GM19452 (cell line): ENCODE measurements at regions not wholly inside any gene's neighbourhood (a gene's known extent, or its start where the extent isn't known, plus 50 kb on each side); places are given as distances from the start of the nearest gene placed in this dataset.
"Not testable (repeated sequence)": the region's sequence is repeated elsewhere in the genome, so short reads cannot be mapped to it uniquely, and the experiment has no call there.

Experiments
- ATAC-seq: cut with Tn5 transposase; IDR thresholded peaks from one replicate; pipeline ENCODE4 v1.9.1; 2021; ENCODE audit not compliant: unreplicated experiment

DNA sequence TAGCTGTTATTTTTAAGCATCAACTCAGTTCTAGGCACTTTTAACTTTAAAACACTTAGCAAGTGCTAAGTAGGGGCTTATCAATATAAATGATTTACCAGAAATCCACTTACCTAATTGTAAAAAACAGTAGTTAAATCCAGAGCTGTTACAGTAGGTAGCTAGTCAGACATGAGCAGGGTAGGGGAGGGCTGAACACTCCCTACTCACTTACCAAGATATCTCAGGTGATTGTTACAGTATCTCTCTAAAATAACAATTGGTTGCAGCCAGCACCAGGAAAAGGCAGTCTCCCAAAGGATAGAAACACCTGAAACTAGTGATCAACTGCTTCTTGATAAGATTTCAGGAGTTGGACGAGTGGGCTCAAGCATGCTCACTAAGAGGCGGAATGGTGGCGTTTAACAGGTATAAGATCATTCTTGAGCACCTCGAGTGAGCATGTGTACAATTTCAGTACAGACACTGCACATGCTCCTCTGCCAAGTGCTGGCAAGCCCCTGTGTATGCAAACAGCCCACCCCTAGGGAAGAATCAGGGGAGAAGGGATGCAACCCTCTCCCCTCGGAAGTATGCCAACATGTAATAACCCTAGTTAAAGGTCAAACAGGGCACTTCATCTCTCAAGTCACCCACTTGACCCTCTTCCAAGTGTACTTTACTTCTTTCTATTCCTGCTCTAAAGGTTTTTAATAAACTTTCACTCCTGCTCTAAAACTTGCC is 1113.6 kb upstream of the SEL1L start:
- ATAC-seq, result no peak

DNA sequence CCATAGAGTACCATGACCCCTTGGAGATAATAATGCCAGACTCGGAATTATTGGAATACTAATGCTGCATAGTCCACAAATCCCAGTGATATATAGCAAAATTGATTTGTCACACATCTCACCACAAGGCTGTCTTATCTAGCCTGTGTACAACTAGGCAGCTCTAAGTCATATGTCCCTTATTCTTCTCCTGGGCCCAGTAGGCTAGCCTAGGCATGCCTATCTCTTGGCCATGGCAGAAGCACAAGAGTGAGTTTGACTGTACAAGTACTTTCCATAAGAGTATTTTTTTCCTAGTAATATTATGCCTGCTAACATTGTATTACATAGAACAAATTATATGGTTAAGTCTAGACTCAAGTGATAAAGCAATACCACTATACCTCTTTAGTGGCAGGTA is 1122.1 kb upstream of the SEL1L start:
- ATAC-seq, result no peak

DNA sequence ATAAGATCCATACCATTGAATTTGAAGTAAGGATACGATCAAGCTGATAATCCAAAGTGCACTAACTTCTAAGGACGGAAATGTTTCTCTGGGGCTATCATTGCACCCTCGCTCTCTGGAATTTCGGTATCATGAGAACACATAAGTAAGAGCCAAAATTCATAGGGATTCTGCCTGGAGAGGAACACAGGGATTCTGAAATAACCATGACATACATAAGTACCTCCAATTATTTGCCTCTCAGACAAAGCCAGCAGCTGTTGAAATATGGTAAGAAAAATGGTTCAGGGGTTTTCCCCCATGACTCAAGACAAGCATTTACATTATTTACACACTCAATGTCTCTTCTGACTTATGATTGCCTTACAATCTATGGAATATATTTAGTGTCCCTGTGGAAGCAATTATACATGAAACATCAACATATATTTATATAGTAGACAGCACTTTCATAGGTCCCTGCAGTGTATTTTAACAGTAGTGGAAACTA is 1123.6 kb upstream of the SEL1L start:
- no peak for ATAC-seq

DNA sequence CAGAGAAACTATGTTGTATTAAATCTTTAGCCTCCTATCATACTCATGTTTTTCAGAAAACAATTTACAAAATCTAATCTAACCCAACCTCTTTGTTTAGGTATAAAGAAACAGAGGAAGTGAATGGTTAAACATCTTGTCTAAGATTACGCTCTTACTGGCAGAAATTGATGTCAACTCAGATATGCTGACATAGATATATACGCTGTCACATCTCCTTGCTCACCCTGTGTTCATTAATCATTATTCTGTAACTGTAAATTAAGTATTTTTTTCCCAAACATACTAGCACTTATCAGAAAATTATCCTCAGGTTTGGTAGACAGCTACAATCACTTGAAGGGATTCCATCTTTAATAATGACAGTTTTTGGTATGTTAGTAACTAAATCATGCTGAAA is 1127.6 kb upstream of the SEL1L start:
- no peak for ATAC-seq

DNA sequence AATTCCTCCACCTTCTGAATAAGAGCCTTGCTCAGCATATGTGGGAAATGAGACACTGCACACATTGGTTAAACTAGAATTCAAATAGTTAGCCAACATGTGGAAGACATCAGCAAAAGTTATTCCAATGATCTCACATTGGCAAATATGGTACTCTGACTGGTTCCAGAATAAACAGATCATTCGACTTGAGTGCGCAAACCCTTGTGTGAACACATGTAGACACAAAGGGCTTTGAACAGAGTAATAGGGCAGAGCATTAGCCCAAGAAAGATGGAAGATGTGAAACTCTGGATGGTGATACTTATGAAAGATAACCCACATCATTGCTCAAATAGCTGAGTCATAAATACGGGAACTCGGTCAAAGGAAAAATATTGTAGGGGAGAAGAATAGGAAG is 1133.4 kb upstream of the SEL1L start:
- no peak for ATAC-seq

DNA sequence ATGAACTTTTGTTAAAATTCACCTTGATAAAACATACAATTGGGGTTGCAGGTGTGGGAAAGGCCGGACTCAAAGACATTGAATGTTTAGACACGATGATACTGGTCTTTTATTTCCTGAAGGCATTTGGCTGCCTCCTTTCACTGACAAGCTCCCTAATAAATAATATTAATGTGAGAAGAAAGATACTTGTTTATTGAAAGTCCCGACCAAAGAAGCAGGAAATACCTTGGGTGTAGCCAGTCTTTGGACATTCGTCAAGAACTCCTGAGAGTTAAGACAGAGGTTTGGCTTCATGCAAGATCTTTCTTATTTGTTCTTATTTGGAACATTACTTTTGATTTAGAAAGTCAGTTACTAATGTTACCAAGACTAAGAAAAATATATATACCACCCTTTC is 1133.8 kb upstream of the SEL1L start:
- no peak for ATAC-seq

DNA sequence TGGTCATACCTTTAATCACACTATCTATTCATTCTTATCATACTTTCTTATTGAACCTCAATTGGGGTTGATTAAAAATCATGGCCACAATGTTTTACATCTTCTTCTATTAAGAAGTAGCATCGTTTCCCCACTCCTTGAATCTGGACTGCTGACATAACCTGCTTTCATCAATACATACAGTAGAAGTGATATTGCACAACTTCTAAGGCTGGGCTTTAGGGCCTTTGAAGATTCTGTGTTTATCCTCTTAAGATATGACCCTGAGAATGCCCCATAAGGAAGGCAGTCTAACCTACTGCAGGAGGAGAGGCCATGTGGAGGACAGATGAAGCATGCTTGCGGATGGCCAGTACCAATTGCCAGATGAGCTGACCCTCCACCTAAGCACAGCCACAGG is 1142.8 kb upstream of the SEL1L start:
- ATAC-seq, result no peak

DNA sequence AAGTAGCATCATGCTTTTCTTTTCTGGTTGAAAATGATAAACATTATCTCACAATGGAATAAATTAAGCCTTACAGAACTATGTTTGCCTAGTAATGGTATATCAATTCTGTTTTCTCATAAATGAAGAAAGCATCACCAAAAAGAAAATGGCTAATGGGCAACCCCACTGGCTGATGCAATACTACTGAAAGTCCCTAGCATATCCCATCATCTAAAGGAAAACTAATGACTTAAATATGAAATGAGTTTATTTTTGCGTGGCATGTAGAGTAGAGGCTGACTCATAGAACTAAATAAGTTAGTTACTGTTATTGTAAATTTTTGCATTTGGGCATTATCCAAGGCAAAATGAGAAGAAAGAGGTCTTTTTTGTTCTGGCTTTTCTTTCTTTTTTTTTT is 1156.3 kb upstream of the SEL1L start:
- no peak for ATAC-seq

DNA sequence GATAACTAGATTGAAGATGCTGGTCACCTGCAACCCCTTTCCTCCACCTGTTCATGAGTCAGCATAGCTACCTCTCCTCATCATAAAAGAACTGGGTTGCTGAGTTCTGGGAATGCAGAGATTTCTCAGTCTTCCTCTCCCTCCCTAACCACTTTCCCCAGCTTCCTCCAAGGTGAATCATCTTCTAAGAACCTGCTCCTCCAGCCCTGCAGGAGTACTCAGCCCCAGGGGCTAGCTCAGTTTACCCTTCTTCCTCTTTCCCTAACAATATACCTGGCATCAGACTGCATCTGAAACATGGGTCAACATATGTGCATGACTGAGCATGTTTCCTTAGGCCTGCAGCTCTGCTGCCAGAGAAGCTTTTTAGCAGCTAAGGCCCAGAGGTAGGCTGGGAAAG is 1157.5 kb upstream of the SEL1L start:
- not testable (repeated sequence) for ATAC-seq

DNA sequence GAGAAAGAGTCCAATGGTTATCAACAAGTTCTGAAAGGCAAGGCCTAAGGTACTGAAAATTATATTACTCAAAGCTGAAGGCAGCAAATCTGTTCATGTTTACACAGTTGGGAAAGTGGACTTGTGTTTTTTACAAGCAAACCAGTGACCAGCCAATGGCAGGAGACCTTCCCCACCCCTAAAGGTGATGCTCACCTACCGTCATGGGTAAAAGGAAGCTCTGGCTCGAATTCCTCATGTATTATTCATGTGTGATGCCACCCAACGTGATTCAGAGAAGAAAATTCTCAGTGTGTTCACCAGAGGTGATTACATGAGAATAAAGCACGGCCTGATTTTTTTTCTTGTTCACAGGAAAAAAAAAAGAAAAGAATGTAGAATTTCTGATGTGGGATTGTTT is 1161.2 kb upstream of the SEL1L start:
- no peak for ATAC-seq

DNA sequence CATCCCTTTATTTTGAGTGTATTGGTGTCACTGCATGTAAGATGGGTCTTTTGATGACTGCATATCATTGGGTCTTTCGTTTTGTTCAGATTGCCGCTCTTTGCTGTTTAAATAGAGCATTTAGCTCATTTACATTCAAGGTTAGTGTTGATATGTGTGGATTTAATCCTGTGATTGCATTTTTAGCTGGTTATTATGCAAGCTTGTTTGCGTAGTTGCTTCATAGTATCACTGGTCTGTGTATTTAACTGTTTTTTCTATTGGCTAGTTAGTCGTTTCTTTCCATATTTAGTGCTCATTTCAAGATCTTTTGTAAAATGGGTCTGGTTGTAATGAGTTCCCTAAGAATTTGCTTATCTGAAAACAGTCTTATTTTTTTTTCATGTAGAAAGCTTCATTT is 1170.6 kb upstream of the SEL1L start:
- ATAC-seq, result no peak

DNA sequence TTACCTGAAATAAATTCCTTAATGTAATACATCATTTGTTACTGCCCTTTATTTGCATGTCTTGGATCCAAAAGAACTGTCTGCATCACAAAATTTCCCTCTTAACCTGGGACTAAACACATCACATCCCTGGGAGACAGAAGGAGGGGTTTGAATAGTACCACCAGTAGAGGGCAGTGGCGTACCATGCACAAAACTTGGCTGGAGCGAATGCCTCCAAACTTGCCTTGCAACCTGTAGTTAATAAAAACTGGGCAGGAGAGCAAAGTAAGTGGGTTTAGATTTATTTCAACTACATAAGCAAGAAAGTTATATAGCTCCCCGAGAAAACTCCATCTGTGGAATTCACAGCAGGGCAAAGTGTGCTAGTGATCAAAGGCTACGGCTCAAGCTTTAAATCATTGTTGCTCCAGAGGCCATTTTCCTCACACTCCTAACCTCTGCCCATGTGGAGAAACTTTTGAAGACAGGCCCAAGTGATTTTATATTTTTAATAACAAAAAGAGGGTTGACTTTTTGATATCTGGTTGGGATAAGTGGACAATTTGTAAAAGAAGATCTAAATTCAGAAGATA is 1176.7 kb upstream of the SEL1L start:
- ATAC-seq, result peak; percentile 66

DNA sequence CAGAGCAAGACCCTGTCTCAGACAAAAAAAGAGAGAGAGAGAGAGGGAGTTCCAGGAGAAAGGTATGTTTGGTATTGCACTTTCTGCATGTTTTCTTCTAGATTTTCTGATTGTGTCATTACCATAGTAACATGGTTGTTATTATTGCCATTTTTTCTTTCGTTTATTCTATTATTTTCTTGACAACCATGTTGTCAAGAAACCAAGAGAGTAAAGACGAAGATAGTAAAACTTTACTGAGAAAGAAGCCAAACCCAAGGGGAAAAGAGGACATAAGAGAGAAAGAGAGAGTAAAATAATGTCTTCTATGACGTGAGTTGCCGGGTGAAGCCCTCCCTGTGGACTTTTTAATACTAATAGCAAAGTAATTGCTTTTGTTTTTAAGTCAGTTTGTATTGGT is 1186.0 kb upstream of the SEL1L start:
- ATAC-seq, result no peak

DNA sequence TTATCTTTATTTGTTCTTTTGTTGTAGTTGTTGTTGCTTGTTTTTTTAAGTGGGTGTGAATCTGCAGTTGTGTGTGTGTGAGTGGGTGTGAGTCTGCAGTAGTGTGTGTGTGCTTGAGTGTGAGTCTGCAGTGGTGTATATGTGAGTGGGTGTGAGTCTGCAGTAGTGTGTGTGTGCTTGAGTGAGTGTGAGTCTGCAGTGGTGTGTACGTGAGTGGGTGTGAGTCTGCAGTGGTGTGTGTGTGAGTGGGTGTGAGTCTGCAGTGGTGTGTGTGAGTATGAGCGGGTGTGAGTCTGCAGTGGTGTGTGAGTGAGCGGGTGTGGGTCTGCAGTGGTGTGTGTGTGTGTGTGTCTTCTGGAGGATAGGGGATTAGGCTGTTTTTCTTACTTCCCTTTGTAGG is 1186.8 kb upstream of the SEL1L start:
- no peak for ATAC-seq

DNA sequence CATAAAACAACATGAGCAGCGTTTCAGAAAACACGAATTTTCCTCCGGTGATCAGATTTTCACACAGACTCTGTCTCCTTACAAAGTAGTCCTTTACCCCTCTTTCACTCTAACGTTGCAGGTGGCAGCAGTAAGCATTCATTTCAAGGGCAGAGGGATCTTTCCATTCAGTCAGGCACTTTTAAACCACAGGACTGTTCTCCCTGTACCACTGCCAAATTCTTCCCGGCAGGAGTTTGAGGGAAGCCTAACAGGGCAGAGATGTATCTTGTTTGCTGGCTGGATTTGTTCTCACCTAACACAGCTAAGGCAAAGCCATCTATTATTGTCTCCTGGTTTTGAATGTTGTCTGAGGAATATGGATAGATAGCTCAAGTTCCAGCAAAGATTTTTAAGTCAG is 1187.3 kb upstream of the SEL1L start:
- no peak for ATAC-seq

DNA sequence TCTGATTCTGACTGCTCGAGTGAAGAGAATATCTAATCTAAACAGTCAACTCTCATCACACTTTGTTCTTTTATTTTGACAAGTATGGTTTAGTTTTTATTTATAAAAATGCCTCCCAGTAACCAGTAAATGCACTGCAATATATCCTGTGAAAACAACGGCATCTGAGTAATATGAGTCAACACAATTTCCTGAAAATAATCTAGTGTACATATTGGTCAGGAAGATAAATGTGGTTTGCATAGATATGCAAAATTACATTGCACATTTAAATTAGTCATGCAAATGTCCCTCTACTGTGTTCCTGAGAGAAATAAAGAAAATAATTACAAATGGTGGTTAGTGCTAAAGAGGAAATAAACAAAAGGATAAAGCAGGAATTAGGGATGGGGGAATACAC is 1190.7 kb upstream of the SEL1L start:
- no peak for ATAC-seq

DNA sequence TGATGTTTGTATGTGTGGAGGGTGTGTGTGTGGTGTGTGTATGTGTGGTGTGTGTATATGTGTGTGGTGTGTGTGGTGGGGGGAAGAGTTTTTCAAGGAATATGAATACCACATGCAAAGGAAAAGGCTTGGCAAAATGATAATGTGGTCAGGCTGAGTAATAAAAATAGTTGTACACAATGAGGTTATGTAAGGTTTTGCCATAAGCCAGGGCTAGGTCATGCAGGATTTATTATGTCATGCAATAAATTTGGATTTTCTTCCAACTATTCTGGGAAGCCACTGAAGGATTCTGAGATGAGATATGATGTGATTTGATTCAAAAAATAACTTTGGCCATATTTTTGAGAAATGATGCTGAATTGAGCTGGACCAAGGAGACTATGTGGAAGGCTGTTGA is 1191.6 kb upstream of the SEL1L start:
- ATAC-seq, result no peak

DNA sequence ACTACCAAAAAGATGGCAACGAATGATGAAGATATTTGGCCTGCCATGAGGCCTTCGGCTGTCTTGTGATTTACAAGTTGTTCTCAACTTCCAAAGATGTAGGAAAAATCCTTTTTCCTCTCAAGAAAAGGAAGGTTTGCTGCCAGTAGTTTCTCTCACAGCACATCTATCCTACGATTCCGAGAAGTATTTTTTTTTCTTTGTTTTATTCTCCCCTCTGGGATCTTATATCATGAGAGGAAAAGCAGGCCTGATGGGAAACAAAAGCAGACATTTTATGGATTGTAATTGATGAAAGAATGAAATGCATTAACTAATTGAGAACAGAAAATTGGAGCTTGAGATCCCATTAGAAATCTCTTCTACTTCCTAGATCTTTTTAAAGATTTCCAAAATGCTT is 1197.9 kb upstream of the SEL1L start:
- no peak for ATAC-seq

DNA sequence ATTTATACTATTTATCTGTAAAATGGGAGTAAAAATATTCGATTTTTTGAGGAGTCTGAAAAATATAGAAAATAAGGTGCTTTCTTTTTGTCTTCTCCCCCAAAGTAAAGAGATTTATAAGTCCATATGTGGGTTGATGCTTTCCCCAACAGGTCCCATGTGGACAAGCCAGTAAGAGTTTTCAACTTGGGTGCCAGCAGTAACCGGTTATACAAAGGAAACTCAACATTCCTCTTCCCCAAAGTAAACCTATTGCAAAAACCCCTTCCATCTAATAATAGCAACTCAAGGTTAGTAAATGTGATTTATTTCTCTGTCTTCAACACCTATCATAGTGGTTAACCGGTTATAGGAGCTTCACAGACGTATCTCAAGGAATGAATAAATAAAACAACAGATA is 1206.9 kb upstream of the SEL1L start:
- no peak for ATAC-seq

DNA sequence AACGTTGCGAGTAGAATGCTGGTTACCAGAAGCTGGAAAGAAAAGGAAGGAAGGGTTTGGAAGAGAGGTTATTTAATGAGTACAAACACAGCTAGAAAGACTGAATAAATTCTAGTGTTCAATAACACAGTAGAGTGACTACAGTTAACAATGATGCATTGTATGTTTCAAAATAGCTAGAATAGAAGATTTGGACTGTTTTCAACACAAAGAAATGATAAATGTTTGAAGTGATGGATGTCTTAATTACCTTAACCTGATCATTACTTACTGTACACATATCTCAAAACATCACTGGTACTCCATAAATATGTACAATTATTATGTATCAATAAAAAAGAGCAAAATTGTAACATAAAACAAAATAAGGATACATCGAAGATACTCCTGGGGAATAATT is 1221.8 kb upstream of the SEL1L start:
- ATAC-seq, result no peak

DNA sequence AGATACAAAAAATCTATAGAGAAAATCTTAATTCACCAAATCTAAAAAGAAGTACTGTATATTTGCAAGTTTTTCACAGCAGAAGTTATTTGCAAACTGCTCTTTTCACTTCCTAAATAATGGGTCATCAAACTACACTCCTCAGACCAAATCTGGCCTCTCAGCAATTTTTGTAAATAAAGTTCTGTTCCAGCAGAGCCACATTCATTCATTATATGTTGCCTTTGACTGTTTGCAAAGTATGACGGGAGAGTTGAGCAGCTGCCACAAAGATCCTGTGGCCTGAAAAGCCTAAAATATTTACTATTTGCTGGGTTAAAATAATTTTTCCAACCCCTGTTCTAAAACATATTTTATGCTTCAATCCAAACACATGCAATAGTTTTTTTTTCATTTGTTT is 1222.3 kb upstream of the SEL1L start:
- ATAC-seq, result no peak

DNA sequence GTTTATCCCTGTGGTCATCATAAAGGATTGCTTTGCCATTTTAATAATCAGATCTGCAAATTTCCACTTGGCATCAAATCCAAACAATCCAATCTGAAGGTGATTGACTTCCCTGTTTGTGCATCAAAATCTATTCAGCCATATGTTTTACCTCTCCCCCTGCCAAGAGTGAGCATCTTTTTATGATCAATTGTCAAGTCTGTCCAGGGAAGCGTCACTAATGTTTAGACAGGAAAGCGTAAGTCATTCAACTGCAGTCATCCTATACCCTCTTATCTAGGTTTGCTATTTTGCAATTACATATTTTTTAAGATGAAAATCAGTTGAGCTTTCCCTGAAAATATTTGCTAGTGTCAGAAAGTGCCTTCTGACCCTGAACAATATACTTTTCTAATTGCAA is 1224.1 kb upstream of the SEL1L start:
- ATAC-seq, result no peak

DNA sequence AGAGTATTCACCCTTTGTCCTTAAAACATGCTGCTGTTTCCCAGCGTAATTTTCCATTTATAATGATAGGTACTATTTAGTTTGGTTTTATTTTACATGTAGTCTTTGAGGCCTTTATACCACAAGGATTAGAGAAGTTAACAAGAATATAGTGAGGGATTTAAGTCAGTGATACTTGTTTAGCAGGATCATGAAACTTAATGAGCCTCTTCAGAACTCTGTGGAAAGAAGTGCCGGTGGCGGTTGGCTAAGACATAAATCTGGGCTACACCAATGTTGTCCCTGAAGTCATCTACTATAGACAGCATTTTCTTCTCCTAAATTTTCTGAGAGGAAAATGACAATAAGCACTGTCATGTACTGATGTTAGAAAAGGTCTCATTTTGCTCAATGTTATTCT is 1226.0 kb upstream of the SEL1L start:
- no peak for ATAC-seq
